ENCODE measurements at regions not wholly inside any gene's neighbourhood (a gene's known extent, or its start where the extent isn't known, plus 50 kb on each side); places are given as distances from the start of the nearest gene placed in this dataset.
A peak's percentile ranks its signal among the peaks of the same experiment; 100 is the strongest.

- no peak for DNase-seq
These were observed 129.5 kb upstream of the FSTL4 start for GRCh38 chr5:133741818-133742355.

GRCh38 chr5:133741396-133741795 is 129.1 kb upstream of the FSTL4 start:
- H3K9me3 Mint-ChIP-seq, result no peaks in the 10 kb centered on the region
- POLR2A ChIA-PET, result no interaction called here
- DNase-seq (no peak), ATAC-seq (no peak)
- peaks cover 1 to 14% (median 8%) of the 10 kb centered on the region in 5 donors for H3K27me3 Mint-ChIP-seq
- peaks cover 0 to 2% (median 0%) of the 10 kb centered on the region in 4 donors for H3K4me1 Mint-ChIP-seq
- H3K27ac Mint-ChIP-seq, result no peak overlapping the region
- H3K36me3 Mint-ChIP-seq, result no peaks in the 10 kb centered on the region
- H3K4me3 Mint-ChIP-seq, result no peak overlapping the region

More at GRCh38 chr5:133741818-133742355, 129.5 kb upstream of the FSTL4 start:
- POLR2A ChIA-PET, result no interaction called here
- H3K9me3 Mint-ChIP-seq, result no peaks in the 10 kb centered on the region
- no peak for ATAC-seq
- H3K27me3 Mint-ChIP-seq, result peaks cover 1 to 14% (median 8%) of the 10 kb centered on the region in 5 donors
- peaks cover 0 to 2% (median 0%) of the 10 kb centered on the region in 4 donors for H3K4me1 Mint-ChIP-seq
- no peak overlapping the region for H3K4me3 Mint-ChIP-seq
- H3K27ac Mint-ChIP-seq, result no peak overlapping the region
- no peaks in the 10 kb centered on the region for H3K36me3 Mint-ChIP-seq

GRCh38 chr5:133739181-133739780 is 126.9 kb upstream of the FSTL4 start:
- Mint-ChIP-seq H3K9me3 (no peaks in the 10 kb centered on the region), H3K27me3 (peaks cover 1 to 14% (median 8%) of the 10 kb centered on the region in 5 donors), H3K4me1 (peaks cover 0 to 2% (median 0%) of the 10 kb centered on the region in 4 donors), H3K4me3 (no peak overlapping the region), H3K36me3 (no peaks in the 10 kb centered on the region), H3K27ac (no peak overlapping the region)
- ATAC-seq (no peak), DNase-seq (no peak)
- POLR2A ChIA-PET, result interaction anchor here (0.6 kb wide), 1 partner anchor 146 kb away, joined by 3 read pairs; no protein-coding TSS in a partner anchor

GRCh38 chr5:133738271-133738670 is 125.9 kb upstream of the FSTL4 start:
- no peaks in the 10 kb centered on the region for H3K36me3 Mint-ChIP-seq
- H3K9me3 Mint-ChIP-seq, result no peaks in the 10 kb centered on the region
- POLR2A ChIA-PET, result no interaction called here
- H3K4me3 Mint-ChIP-seq, result no peak overlapping the region
- H3K4me1 Mint-ChIP-seq, result no peaks in the 10 kb centered on the region
- H3K27me3 Mint-ChIP-seq, result peaks cover 1 to 14% (median 8%) of the 10 kb centered on the region in 5 donors
- no peak for DNase-seq
- ATAC-seq, result no peak
- H3K27ac Mint-ChIP-seq, result no peak overlapping the region

GRCh38 chr5:133736512-133736911 is 124.2 kb upstream of the FSTL4 start:
- ATAC-seq (no peak), DNase-seq (no peak)
- POLR2A ChIA-PET, result no interaction called here
- no peaks in the 10 kb centered on the region for H3K36me3 Mint-ChIP-seq
- H3K4me3 Mint-ChIP-seq, result no peak overlapping the region
- peaks cover 0 to 13% (median 7%) of the 10 kb centered on the region in 5 donors for H3K27me3 Mint-ChIP-seq
- H3K9me3 Mint-ChIP-seq, result no peaks in the 10 kb centered on the region
- H3K4me1 Mint-ChIP-seq, result peaks cover 0 to 2% (median 0%) of the 10 kb centered on the region in 4 donors
- no peak overlapping the region for H3K27ac Mint-ChIP-seq

- DNase-seq, result no peak
- POLR2A ChIA-PET, result no interaction called here
- Mint-ChIP-seq H3K4me1 (peaks cover 0 to 2% (median 0%) of the 10 kb centered on the region in 4 donors), H3K27ac (no peak overlapping the region), H3K36me3 (no peaks in the 10 kb centered on the region), H3K4me3 (no peak overlapping the region), H3K27me3 (peaks cover 0 to 8% (median 1%) of the 10 kb centered on the region in 5 donors), H3K9me3 (peaks cover 0 to 2% (median 0%) of the 10 kb centered on the region in 9 donors)
- ATAC-seq, result no peak
These were observed 123.0 kb upstream of the FSTL4 start for GRCh38 chr5:133735346-133735745.

GRCh38 chr5:133734916-133735315 is 122.6 kb upstream of the FSTL4 start:
- POLR2A ChIA-PET, result no interaction called here

GRCh38 chr5:133732536-133732935 is 120.2 kb upstream of the FSTL4 start:
- DNase-seq (no peak), ATAC-seq (no peak)
- Mint-ChIP-seq H3K4me3 (no peak overlapping the region), H3K27me3 (peaks cover 0 to 8% (median 0%) of the 10 kb centered on the region in 5 donors), H3K36me3 (peaks cover 0 to 9% (median 0%) of the 10 kb centered on the region in 3 donors), H3K9me3 (peaks cover 0 to 9% (median 0%) of the 10 kb centered on the region in 9 donors), H3K27ac (peak overlapping the region in 1 of 10 donors; percentile 2), H3K4me1 (peaks cover 0 to 2% (median 0%) of the 10 kb centered on the region in 4 donors)
- POLR2A ChIA-PET, result no interaction called here

More at GRCh38 chr5:133734916-133735315, 122.6 kb upstream of the FSTL4 start:
- H3K4me1 Mint-ChIP-seq, result peaks cover 0 to 2% (median 0%) of the 10 kb centered on the region in 4 donors
- DNase-seq (no peak), ATAC-seq (no peak)
- H3K36me3 Mint-ChIP-seq, result peaks cover 0 to 1% (median 0%) of the 10 kb centered on the region in 3 donors
- H3K27me3 Mint-ChIP-seq, result peaks cover 0 to 8% (median 1%) of the 10 kb centered on the region in 5 donors
- H3K9me3 Mint-ChIP-seq, result peaks cover 0 to 2% (median 0%) of the 10 kb centered on the region in 9 donors
- H3K27ac Mint-ChIP-seq, result no peak overlapping the region
- no peak overlapping the region for H3K4me3 Mint-ChIP-seq

- Mint-ChIP-seq H3K4me3 (no peak overlapping the region), H3K4me1 (peaks cover 0 to 2% (median 0%) of the 10 kb centered on the region in 4 donors), H3K9me3 (peaks cover 0 to 9% (median 0%) of the 10 kb centered on the region in 9 donors), H3K27ac (no peak overlapping the region), H3K27me3 (peaks cover 0 to 8% (median 0%) of the 10 kb centered on the region in 5 donors), H3K36me3 (peaks cover 0 to 9% (median 0%) of the 10 kb centered on the region in 3 donors)
- POLR2A ChIA-PET, result no interaction called here
- DNase-seq, result no peak
- no peak for ATAC-seq
These were observed 119.6 kb upstream of the FSTL4 start for GRCh38 chr5:133731951-133732350.

GRCh38 chr5:133730866-133731265 is 118.5 kb upstream of the FSTL4 start:
- Mint-ChIP-seq H3K27ac (no peak overlapping the region), H3K9me3 (peaks cover 0 to 9% (median 0%) of the 10 kb centered on the region in 9 donors), H3K27me3 (peaks cover 0 to 8% (median 5%) of the 10 kb centered on the region in 5 donors), H3K36me3 (peaks cover 0 to 9% (median 0%) of the 10 kb centered on the region in 3 donors), H3K4me1 (peaks cover 0 to 2% (median 0%) of the 10 kb centered on the region in 4 donors), H3K4me3 (no peak overlapping the region)
- ATAC-seq (no peak), DNase-seq (no peak)
- POLR2A ChIA-PET, result no interaction called here

- H3K27me3 Mint-ChIP-seq, result peaks cover 0 to 8% (median 5%) of the 10 kb centered on the region in 5 donors
- H3K9me3 Mint-ChIP-seq, result peaks cover 0 to 9% (median 0%) of the 10 kb centered on the region in 9 donors
- H3K4me3 Mint-ChIP-seq, result no peak overlapping the region
- DNase-seq (no peak), ATAC-seq (no peak)
- H3K36me3 Mint-ChIP-seq, result peaks cover 0 to 9% (median 0%) of the 10 kb centered on the region in 3 donors
- peaks cover 0 to 2% (median 0%) of the 10 kb centered on the region in 4 donors for H3K4me1 Mint-ChIP-seq
- no peak overlapping the region for H3K27ac Mint-ChIP-seq
- POLR2A ChIA-PET, result no interaction called here
These were observed 118.0 kb upstream of the FSTL4 start for GRCh38 chr5:133730346-133730745.

- ATAC-seq (no peak), DNase-seq (no peak)
- H3K9me3 Mint-ChIP-seq, result peaks cover 0 to 9% (median 2%) of the 10 kb centered on the region in 9 donors
- POLR2A ChIA-PET, result no interaction called here
- H3K27ac Mint-ChIP-seq, result no peak overlapping the region
- H3K36me3 Mint-ChIP-seq, result peaks cover 0 to 9% (median 2%) of the 10 kb centered on the region in 3 donors
- H3K27me3 Mint-ChIP-seq, result peaks cover 0 to 12% (median 8%) of the 10 kb centered on the region in 5 donors
- H3K4me3 Mint-ChIP-seq, result no peak overlapping the region
- H3K4me1 Mint-ChIP-seq, result peaks cover 0 to 2% (median 0%) of the 10 kb centered on the region in 4 donors
These were observed 117.5 kb upstream of the FSTL4 start for GRCh38 chr5:133729800-133730199.

- no peak for ATAC-seq
- no peak for DNase-seq
- POLR2A ChIA-PET, result no interaction called here
- Mint-ChIP-seq H3K4me1 (peaks cover 0 to 2% (median 0%) of the 10 kb centered on the region in 4 donors), H3K9me3 (peaks cover 0 to 9% (median 2%) of the 10 kb centered on the region in 9 donors), H3K4me3 (no peak overlapping the region), H3K27ac (no peak overlapping the region), H3K36me3 (peaks cover 0 to 9% (median 2%) of the 10 kb centered on the region in 3 donors), H3K27me3 (peaks cover 0 to 17% (median 8%) of the 10 kb centered on the region in 5 donors)
These were observed 116.1 kb upstream of the FSTL4 start for GRCh38 chr5:133728475-133728874.

Measured in naive thymus-derived CD8-positive, alpha-beta T cell (primary cell).